ENCODE measurements at regions not wholly inside any gene's neighbourhood (a gene's known extent, or its start where the extent isn't known, plus 50 kb on each side); places are given as distances from the start of the nearest gene placed in this dataset.

DNA sequence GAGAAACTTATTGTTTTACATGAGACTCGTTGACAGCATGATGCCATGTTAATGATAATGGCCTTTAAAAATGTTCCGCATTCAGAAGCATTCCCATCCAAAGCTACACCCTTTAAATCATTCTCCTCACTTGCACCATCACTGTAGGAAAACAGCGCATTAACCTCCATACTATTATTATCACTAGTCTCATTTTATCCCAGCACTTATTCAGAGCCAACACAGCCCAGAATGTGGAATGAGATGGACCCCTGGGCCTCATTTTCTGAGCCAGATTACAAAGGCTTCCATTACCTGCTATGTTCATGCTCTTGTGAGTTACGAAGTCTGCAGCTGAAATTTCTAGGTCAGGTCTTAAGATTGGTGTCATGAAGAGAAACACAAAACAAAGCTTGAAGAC is 159.4 kb downstream of the HS3ST3A1 start:
- no peak overlapping the region for H3K18ac ChIP-seq (ENCODE audit: low read length)
- no peak overlapping the region for H2AK5ac ChIP-seq (ENCODE audit: low read length)
- H3K4me1 ChIP-seq (ENCODE audit: control insufficient read depth, low read depth, low read length) = no peaks in the 10 kb centered on the region
- DNase-seq = no peak
- no peaks in the 10 kb centered on the region for H3K36me3 ChIP-seq (ENCODE audit: control insufficient read depth, insufficient read depth, low read length)
- no peaks in the 10 kb centered on the region for H3K27me3 ChIP-seq (ENCODE audit: insufficient read depth, low read length, poor library complexity)
- H3K23ac ChIP-seq (ENCODE audit: low read length) = no peak overlapping the region
- H2BK120ac ChIP-seq (ENCODE audit: low read depth, low read length) = no peak overlapping the region
- H3K56ac ChIP-seq (ENCODE audit: low read length) = no peak overlapping the region
- no peak overlapping the region for H4K8ac ChIP-seq (ENCODE audit: low read depth, low read length)
- H3K4me2 ChIP-seq (ENCODE audit: low read length) = no peak overlapping the region
- H3K9ac ChIP-seq (ENCODE audit: low read length) = no peak overlapping the region
- H3K79me2 ChIP-seq (ENCODE audit: control insufficient read depth, insufficient read depth, low read length) = no peaks in the 10 kb centered on the region
- whole genome bisulfite sequencing (ENCODE audit: extremely low coverage, insufficient coverage, low lambda C conversion rate) = no CpG with 5 or more reads among the region's 4 CpGs
- no peaks in the 10 kb centered on the region for H3K79me1 ChIP-seq (ENCODE audit: low read length)
- H3K27ac ChIP-seq (ENCODE audit: low read depth, low read length) = no peak overlapping the region
- no peak overlapping the region for H4K5ac ChIP-seq (ENCODE audit: low read length)
- H3K4me3 ChIP-seq (ENCODE audit: low read length) = no peak overlapping the region
- no peak overlapping the region for H2BK5ac ChIP-seq (ENCODE audit: low read length)
- no peak overlapping the region for H3K4ac ChIP-seq (ENCODE audit: low read depth, low read length)
- H2BK15ac ChIP-seq (replicated peaks; ENCODE audit: low read depth) = no peak overlapping the region

DNA sequence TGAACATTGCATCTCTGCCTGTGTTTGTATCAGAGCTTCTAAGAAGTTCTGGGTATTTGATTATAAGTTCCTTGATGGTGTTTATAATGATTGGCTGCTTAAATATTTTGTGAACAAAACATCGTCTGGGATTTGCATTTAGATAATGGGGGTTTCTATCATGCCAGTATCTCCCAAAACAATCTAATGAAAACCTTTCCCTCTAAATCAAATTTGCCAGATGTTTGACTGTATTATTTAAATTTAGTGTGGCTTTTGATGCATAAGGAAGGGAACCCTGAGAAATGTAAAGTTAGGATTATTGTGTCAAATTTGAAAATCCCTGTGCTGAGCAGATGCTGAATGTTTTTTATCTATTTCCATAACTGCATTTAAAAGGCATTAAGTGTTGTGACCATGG is 159.9 kb downstream of the HS3ST3A1 start:
- H3K79me1 ChIP-seq (ENCODE audit: low read length) = no peaks in the 10 kb centered on the region
- no CpG with 5 or more reads among the region's 1 CpG for WGBS (ENCODE audit: extremely low coverage, insufficient coverage, low lambda C conversion rate)
- no peak overlapping the region for H3K56ac ChIP-seq (ENCODE audit: low read length)
- H2BK5ac ChIP-seq (ENCODE audit: low read length) = no peak overlapping the region
- H4K8ac ChIP-seq (ENCODE audit: low read depth, low read length) = no peak overlapping the region
- H3K18ac ChIP-seq (ENCODE audit: low read length) = no peak overlapping the region
- no peak overlapping the region for H2BK15ac ChIP-seq (replicated peaks; ENCODE audit: low read depth)
- no peak overlapping the region for H3K9ac ChIP-seq (ENCODE audit: low read length)
- H3K36me3 ChIP-seq (ENCODE audit: control insufficient read depth, insufficient read depth, low read length) = no peaks in the 10 kb centered on the region
- H2AK5ac ChIP-seq (ENCODE audit: low read length) = no peak overlapping the region
- no peak overlapping the region for H3K23ac ChIP-seq (ENCODE audit: low read length)
- H3K27ac ChIP-seq (ENCODE audit: low read depth, low read length) = no peak overlapping the region
- H3K4me2 ChIP-seq (ENCODE audit: low read length) = no peak overlapping the region
- H2BK120ac ChIP-seq (ENCODE audit: low read depth, low read length) = no peak overlapping the region
- DNase-seq = no peak
- H4K5ac ChIP-seq (ENCODE audit: low read length) = no peak overlapping the region
- H3K27me3 ChIP-seq (ENCODE audit: insufficient read depth, low read length, poor library complexity) = no peaks in the 10 kb centered on the region
- no peaks in the 10 kb centered on the region for H3K79me2 ChIP-seq (ENCODE audit: control insufficient read depth, insufficient read depth, low read length)
- no peak overlapping the region for H3K4me3 ChIP-seq (ENCODE audit: low read length)
- H3K4me1 ChIP-seq (ENCODE audit: control insufficient read depth, low read depth, low read length) = no peaks in the 10 kb centered on the region
- H3K4ac ChIP-seq (ENCODE audit: low read depth, low read length) = no peak overlapping the region

DNA sequence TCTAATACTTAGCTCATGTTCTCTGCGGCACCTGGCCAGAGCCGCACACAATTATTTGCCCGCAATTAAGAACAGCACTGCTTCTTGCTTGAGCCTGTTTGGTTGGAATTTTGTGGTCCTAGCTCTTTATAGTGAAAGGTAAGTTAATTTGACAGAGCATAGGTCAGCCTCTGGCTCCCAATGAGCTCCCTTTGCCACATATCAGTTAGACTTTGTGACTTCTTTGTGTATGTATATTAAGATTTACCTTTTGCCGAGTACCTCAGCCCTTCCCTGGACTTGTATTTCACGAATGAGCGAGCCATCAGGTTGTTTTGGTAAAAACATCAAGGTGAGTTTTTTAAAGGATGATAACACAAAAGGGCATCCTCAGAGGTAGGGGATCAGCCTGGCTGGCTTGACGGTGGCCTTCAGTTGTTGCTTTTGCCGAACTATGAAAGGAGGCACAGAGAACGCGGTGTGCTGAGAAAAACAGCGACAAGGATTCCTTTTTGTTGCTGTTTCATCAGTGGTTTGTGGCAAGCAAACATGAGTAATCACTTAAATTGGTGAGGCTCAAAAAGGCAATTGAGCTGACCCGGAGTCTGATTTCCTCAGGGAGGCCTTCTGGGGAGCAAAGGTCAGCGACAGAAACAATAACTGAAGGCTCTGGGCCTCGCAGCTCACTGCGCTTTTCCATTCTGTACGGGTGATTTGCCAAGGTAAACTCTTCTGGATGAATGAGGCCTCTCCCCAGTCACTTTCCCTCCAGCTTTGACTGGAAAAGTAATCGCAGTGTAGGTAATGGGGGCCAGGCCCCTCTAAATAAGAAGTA is 163.6 kb downstream of the HS3ST3A1 start:
- H3K79me2 ChIP-seq (ENCODE audit: control insufficient read depth, insufficient read depth, low read length) = no peaks in the 10 kb centered on the region
- H3K27ac ChIP-seq (ENCODE audit: low read depth, low read length) = no peak overlapping the region
- H3K56ac ChIP-seq (ENCODE audit: low read length) = no peak overlapping the region
- no peak overlapping the region for H2BK15ac ChIP-seq (replicated peaks; ENCODE audit: low read depth)
- H4K8ac ChIP-seq (ENCODE audit: low read depth, low read length) = no peak overlapping the region
- H2BK5ac ChIP-seq (ENCODE audit: low read length) = no peak overlapping the region
- no peaks in the 10 kb centered on the region for H3K36me3 ChIP-seq (ENCODE audit: control insufficient read depth, insufficient read depth, low read length)
- no peak overlapping the region for H2AK5ac ChIP-seq (ENCODE audit: low read length)
- no peak overlapping the region for H2BK120ac ChIP-seq (ENCODE audit: low read depth, low read length)
- no peaks in the 10 kb centered on the region for H3K4me1 ChIP-seq (ENCODE audit: control insufficient read depth, low read depth, low read length)
- WGBS (ENCODE audit: extremely low coverage, insufficient coverage, low lambda C conversion rate) = no CpG with 5 or more reads among the region's 17 CpGs
- H3K4ac ChIP-seq (ENCODE audit: low read depth, low read length) = no peak overlapping the region
- no peak overlapping the region for H4K5ac ChIP-seq (ENCODE audit: low read length)
- H3K27me3 ChIP-seq (ENCODE audit: insufficient read depth, low read length, poor library complexity) = no peaks in the 10 kb centered on the region
- no peak overlapping the region for H3K4me2 ChIP-seq (ENCODE audit: low read length)
- H3K23ac ChIP-seq (ENCODE audit: low read length) = no peak overlapping the region
- no peak overlapping the region for H3K18ac ChIP-seq (ENCODE audit: low read length)
- no peak overlapping the region for H3K9ac ChIP-seq (ENCODE audit: low read length)
- DNase-seq = no peak
- no peak overlapping the region for H3K4me3 ChIP-seq (ENCODE audit: low read length)
- no peaks in the 10 kb centered on the region for H3K79me1 ChIP-seq (ENCODE audit: low read length)

DNA sequence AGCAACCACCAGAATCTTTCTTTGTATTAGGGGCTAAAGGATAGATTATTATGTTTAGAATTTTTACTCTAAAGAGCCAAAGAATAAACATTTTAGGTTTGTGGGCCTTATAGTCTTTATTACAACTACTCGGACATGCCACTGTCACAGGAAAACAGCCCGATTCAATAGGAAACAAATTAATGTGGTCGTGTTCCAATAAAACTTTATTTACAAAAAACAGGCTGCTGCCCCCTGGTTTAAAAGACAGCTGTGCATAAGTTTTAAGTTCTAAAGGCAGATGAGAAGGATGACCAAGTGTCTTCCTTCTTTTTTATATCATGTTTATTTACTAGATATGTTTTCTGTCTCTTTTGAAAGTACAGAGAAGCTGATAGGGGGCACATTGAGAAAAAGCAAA is 166.5 kb downstream of the HS3ST3A1 start:
- Histone ChIP-seq H3K27me3 (ENCODE audit: insufficient read depth, low read length, poor library complexity) (no peaks in the 10 kb centered on the region), H3K23ac (ENCODE audit: low read length) (no peak overlapping the region), H4K8ac (ENCODE audit: low read depth, low read length) (no peak overlapping the region), H2BK120ac (ENCODE audit: low read depth, low read length) (no peak overlapping the region), H3K18ac (ENCODE audit: low read length) (no peak overlapping the region), H2BK5ac (ENCODE audit: low read length) (no peak overlapping the region), H3K27ac (ENCODE audit: low read depth, low read length) (no peak overlapping the region), H3K4me2 (ENCODE audit: low read length) (no peak overlapping the region), H3K4me1 (ENCODE audit: control insufficient read depth, low read depth, low read length) (no peaks in the 10 kb centered on the region), H3K36me3 (ENCODE audit: control insufficient read depth, insufficient read depth, low read length) (no peaks in the 10 kb centered on the region), H3K4ac (ENCODE audit: low read depth, low read length) (no peak overlapping the region), H3K4me3 (ENCODE audit: low read length) (no peak overlapping the region), H2AK5ac (ENCODE audit: low read length) (no peak overlapping the region), H2BK15ac (replicated peaks; ENCODE audit: low read depth) (no peak overlapping the region), H4K5ac (ENCODE audit: low read length) (no peak overlapping the region), H3K9ac (ENCODE audit: low read length) (no peak overlapping the region), H3K56ac (ENCODE audit: low read length) (no peak overlapping the region), H3K79me1 (ENCODE audit: low read length) (no peaks in the 10 kb centered on the region), H3K79me2 (ENCODE audit: control insufficient read depth, insufficient read depth, low read length) (no peaks in the 10 kb centered on the region)
- WGBS (ENCODE audit: extremely low coverage, insufficient coverage, low lambda C conversion rate) = no CpG with 5 or more reads among the region's 3 CpGs
- no peak for DNase-seq

DNA sequence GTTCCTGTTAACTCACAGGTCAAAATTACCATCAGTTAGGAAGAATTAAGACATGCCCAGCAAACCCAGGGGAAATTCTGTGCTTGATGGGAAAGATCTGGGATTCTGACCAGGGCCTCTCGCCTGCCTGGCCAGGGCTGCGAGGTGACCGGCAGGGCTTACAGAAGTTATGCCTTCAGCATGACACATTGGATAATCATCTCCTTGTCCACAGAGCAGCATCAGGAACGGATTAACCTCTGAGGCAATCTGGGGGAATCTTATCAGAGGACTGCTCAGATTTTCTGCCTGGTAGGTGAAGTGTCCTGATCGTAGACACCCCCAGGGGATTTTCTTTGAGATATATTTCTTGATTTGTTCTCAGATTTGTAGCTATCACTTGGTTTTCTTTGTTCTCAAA is 172.5 kb downstream of the HS3ST3A1 start:
- Histone ChIP-seq H3K4me3 (ENCODE audit: low read length) (no peak overlapping the region), H3K56ac (ENCODE audit: low read length) (no peak overlapping the region), H3K9ac (ENCODE audit: low read length) (no peak overlapping the region), H4K5ac (ENCODE audit: low read length) (no peak overlapping the region), H4K8ac (ENCODE audit: low read depth, low read length) (no peak overlapping the region), H3K23ac (ENCODE audit: low read length) (no peak overlapping the region), H3K4me1 (ENCODE audit: control insufficient read depth, low read depth, low read length) (no peaks in the 10 kb centered on the region), H3K27ac (ENCODE audit: low read depth, low read length) (no peak overlapping the region), H3K36me3 (ENCODE audit: control insufficient read depth, insufficient read depth, low read length) (no peaks in the 10 kb centered on the region), H3K27me3 (ENCODE audit: insufficient read depth, low read length, poor library complexity) (no peaks in the 10 kb centered on the region), H2BK5ac (ENCODE audit: low read length) (no peak overlapping the region), H3K79me2 (ENCODE audit: control insufficient read depth, insufficient read depth, low read length) (no peaks in the 10 kb centered on the region), H3K18ac (ENCODE audit: low read length) (no peak overlapping the region), H3K79me1 (ENCODE audit: low read length) (no peaks in the 10 kb centered on the region), H2BK120ac (ENCODE audit: low read depth, low read length) (no peak overlapping the region), H3K4me2 (ENCODE audit: low read length) (no peak overlapping the region), H3K4ac (ENCODE audit: low read depth, low read length) (no peak overlapping the region), H2AK5ac (ENCODE audit: low read length) (no peak overlapping the region), H2BK15ac (replicated peaks; ENCODE audit: low read depth) (no peak overlapping the region)
- peak; percentile 12 for DNase-seq
- WGBS (ENCODE audit: extremely low coverage, insufficient coverage, low lambda C conversion rate) = no CpG with 5 or more reads among the region's 5 CpGs

DNA sequence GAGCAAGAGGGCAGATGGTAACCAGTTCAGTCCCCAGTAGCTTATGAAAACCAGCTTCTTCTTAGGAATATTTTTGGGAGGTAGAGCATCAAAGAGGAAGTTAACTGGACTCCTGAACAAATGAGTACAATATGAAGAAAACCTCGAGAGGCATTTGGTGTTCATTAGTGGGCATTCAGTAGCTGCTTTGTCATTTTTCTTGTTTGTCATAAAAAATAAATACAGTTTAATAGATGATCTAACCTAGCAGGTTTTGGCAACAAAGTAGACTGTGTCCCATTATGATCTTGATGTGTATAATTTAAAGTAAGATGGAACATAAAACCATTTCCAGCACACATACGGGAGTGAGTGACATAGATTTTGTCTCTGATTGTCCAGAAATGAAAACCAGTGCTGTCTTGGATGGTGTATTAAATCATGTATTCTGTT is 173.1 kb downstream of the HS3ST3A1 start:
- no peak overlapping the region for H4K5ac ChIP-seq (ENCODE audit: low read length)
- H3K18ac ChIP-seq (ENCODE audit: low read length) = no peak overlapping the region
- H3K27ac ChIP-seq (ENCODE audit: low read depth, low read length) = no peak overlapping the region
- H3K4me1 ChIP-seq (ENCODE audit: control insufficient read depth, low read depth, low read length) = no peaks in the 10 kb centered on the region
- H2BK15ac ChIP-seq (replicated peaks; ENCODE audit: low read depth) = no peak overlapping the region
- no peaks in the 10 kb centered on the region for H3K79me2 ChIP-seq (ENCODE audit: control insufficient read depth, insufficient read depth, low read length)
- H3K4me3 ChIP-seq (ENCODE audit: low read length) = no peak overlapping the region
- H3K4ac ChIP-seq (ENCODE audit: low read depth, low read length) = no peak overlapping the region
- no peak overlapping the region for H3K4me2 ChIP-seq (ENCODE audit: low read length)
- H3K23ac ChIP-seq (ENCODE audit: low read length) = no peak overlapping the region
- H3K79me1 ChIP-seq (ENCODE audit: low read length) = no peaks in the 10 kb centered on the region
- no peak overlapping the region for H4K8ac ChIP-seq (ENCODE audit: low read depth, low read length)
- no peak overlapping the region for H2BK5ac ChIP-seq (ENCODE audit: low read length)
- no peak overlapping the region for H2AK5ac ChIP-seq (ENCODE audit: low read length)
- H3K36me3 ChIP-seq (ENCODE audit: control insufficient read depth, insufficient read depth, low read length) = no peaks in the 10 kb centered on the region
- H3K27me3 ChIP-seq (ENCODE audit: insufficient read depth, low read length, poor library complexity) = no peaks in the 10 kb centered on the region
- no CpG with 5 or more reads among the region's 2 CpGs for WGBS (ENCODE audit: extremely low coverage, insufficient coverage, low lambda C conversion rate)
- DNase-seq = no peak
- H2BK120ac ChIP-seq (ENCODE audit: low read depth, low read length) = no peak overlapping the region
- H3K56ac ChIP-seq (ENCODE audit: low read length) = no peak overlapping the region
- H3K9ac ChIP-seq (ENCODE audit: low read length) = no peak overlapping the region

All from mesendoderm (in vitro differentiated cells).